Spleen (tissue), 11 donors: ENCODE measurements at regions not wholly inside any gene's neighbourhood (a gene's known extent, or its start where the extent isn't known, plus 50 kb on each side); places are given as distances from the start of the nearest gene placed in this dataset.

ENCODE experiments used
- DNase-seq: peaks from one replicate; pipeline ENCODE4 v3.0.0-alpha.2; 2020
- H3K27ac ChIP-seq, 8 donors: fragments of 200-600 bp; sonication (generic) in 7 of 8; 1 replicate in 4 of 8; 2 replicates in 4 of 8; pipeline versions ENCODE4 v1.5.0 to v1.8.0; 2016 to 2021; ENCODE audit warnings: inconsistent platforms in 4 of 8, mild to moderate bottlenecking in 4 of 8, moderate library complexity in 1 of 8
- H3K27me3 ChIP-seq, 7 donors: fragments of 200-600 bp; sonication (generic) in 6 of 7; replicated peaks in 1 of 7; 1 replicate in 4 of 7; 2 replicates in 3 of 7; pipeline versions ENCODE4 v1.5.0 to v1.8.0; 2016 to 2021; ENCODE audit warnings: inconsistent platforms in 3 of 7, mild to moderate bottlenecking in 1 of 7
- H3K36me3 ChIP-seq, 6 donors: fragments of 200-600 bp; sonication (generic) in 5 of 6; 1 replicate in 4 of 6; 2 replicates in 2 of 6; pipeline versions ENCODE4 v1.5.0 to v1.8.0; 2016 to 2021; ENCODE audit warnings: inconsistent platforms in 2 of 6
- H3K4me1 ChIP-seq, 6 donors: fragments of 200-600 bp; sonication (generic) in 5 of 6; 1 replicate in 3 of 6; 2 replicates in 3 of 6; pipeline versions ENCODE4 v1.5.0 to v1.8.0; 2016 to 2021; ENCODE audit warnings: inconsistent platforms in 3 of 6
- H3K4me3 ChIP-seq, 8 donors: fragments of 200-600 bp; sonication (generic) in 7 of 8; 1 replicate in 4 of 8; 2 replicates in 4 of 8; pipeline versions ENCODE4 v1.5.0 to v1.8.0; 2016 to 2021; ENCODE audit warnings: inconsistent platforms in 4 of 8, mild to moderate bottlenecking in 4 of 8, moderate library complexity in 2 of 8
- H3K9me3 ChIP-seq, 8 donors: fragments of 200-600 bp; sonication (generic) in 7 of 8; 1 replicate in 4 of 8; 2 replicates in 4 of 8; pipeline versions ENCODE4 v1.5.0 to v1.8.0; 2016 to 2021; ENCODE audit warnings: inconsistent platforms in 4 of 8
- CTCF ChIP-seq, 11 experiments: fragments of 200-600 bp in 7 of 11; fragments of 450-650 bp in 4 of 11; sonication (generic) in 4 of 11; IDR thresholded peaks in 8 of 11; conservative IDR thresholded peaks in 3 of 11; 1 replicate in 7 of 11; 2 replicates in 4 of 11; pipeline versions ENCODE4 v1.4.0 to v1.8.0; 2016 to 2021; ENCODE audit warnings: antibody characterized with exemption in 11 of 11, inconsistent platforms in 4 of 11, mild to moderate bottlenecking in 1 of 11
- POLR2A ChIP-seq, 3 donors: fragments of 450-650 bp; IDR thresholded peaks; one replicate each; pipeline ENCODE4 v1.5.1; 2017; ENCODE audit warnings: antibody characterized with exemption in 3 of 3, mild to moderate bottlenecking in 1 of 3
- POLR2AphosphoS5 ChIP-seq, 3 donors: sonication (generic); formaldehyde crosslinking; IDR thresholded peaks; one replicate each; pipeline ENCODE4 v1.5.1; 2017; ENCODE audit warnings: antibody characterized with exemption in 3 of 3
- WGBS, 5 donors: extraction: QIAGEN DNeasy Blood & Tissue Kit in 3 of 5; methylation state at CpG; one replicate each; pipeline versions ENCODE4 v1.1.5 to v1.1.7; 2013 to 2018; 5-methylcytosine and 5-hydroxymethylcytosine counted together
- intact Hi-C: fragments of 100-400 bp; cut with DNase I; formaldehyde crosslinking; loops from one replicate; pipeline ENCODE4 v1.15.0; 2023; ENCODE audit warnings: low total_unique reads
- donor health status: healthy with polysubstance abuse.
- donor health status: DM: no; HTN: no; CAD: no; lungs with moderate emphysema.
- donor health status: DM: no; HTN: no; CAD: no.
- donor health status: Bipolar disorder and iron deficiency.
- donor health status: healthy.
- donor health status: DM: no; HTN: no; CAD: no.
- donor health status: DM: yes; HTN: yes; CAD: no.

- no peak for TF ChIP-seq POLR2AphosphoS5 (IDR thresholded peaks at IDR 0.05)
- no peak for TF ChIP-seq CTCF (IDR thresholded peaks at IDR 0.05 in 8 of 11, conservative IDR thresholded peaks at IDR 0.05 in 3 of 11)
- no peak for TF ChIP-seq POLR2A (IDR thresholded peaks at IDR 0.05)
- intact Hi-C loops, result no loop called here
- Histone ChIP-seq H3K27me3 (no peaks in the 10 kb centered on the region), H3K36me3 (no peaks in the 10 kb centered on the region), H3K9me3 (no peaks in the 10 kb centered on the region), H3K27ac (no peak overlapping the region), H3K4me1 (no peaks in the 10 kb centered on the region), H3K4me3 (no peak overlapping the region)
- 84 to 95% (median 92%) methylated on average over 1 of the region's 1 CpG for WGBS, 5 donors
- DNase-seq, result no peak
Observed at GRCh38 chr12:115424003-115424402, 740.0 kb upstream of the TBX3 start.

GRCh38 chr12:115423546-115423987 is 739.6 kb upstream of the TBX3 start:
- Histone ChIP-seq H3K27me3 (no peaks in the 10 kb centered on the region), H3K27ac (no peak overlapping the region), H3K4me1 (no peaks in the 10 kb centered on the region), H3K4me3 (no peak overlapping the region), H3K36me3 (no peaks in the 10 kb centered on the region), H3K9me3 (no peaks in the 10 kb centered on the region)
- intact Hi-C loops, result no loop called here
- DNase-seq, result no peak
- WGBS, 5 donors, result 38 to 50% (median 48%) methylated on average over 5 of the region's 5 CpGs
- no peak for TF ChIP-seq POLR2A (IDR thresholded peaks at IDR 0.05)
- no peak for TF ChIP-seq POLR2AphosphoS5 (IDR thresholded peaks at IDR 0.05)
- no peak for TF ChIP-seq CTCF (IDR thresholded peaks at IDR 0.05 in 8 of 11, conservative IDR thresholded peaks at IDR 0.05 in 3 of 11)

- Histone ChIP-seq H3K36me3 (no peaks in the 10 kb centered on the region), H3K4me1 (no peaks in the 10 kb centered on the region), H3K4me3 (no peak overlapping the region), H3K9me3 (peaks cover 0 to 2% (median 0%) of the 10 kb centered on the region in 8 donors), H3K27ac (no peak overlapping the region), H3K27me3 (no peaks in the 10 kb centered on the region)
- no peak for DNase-seq
- intact Hi-C loops, result no loop called here
- TF ChIP-seq POLR2AphosphoS5 (IDR thresholded peaks at IDR 0.05) (no peak), CTCF (IDR thresholded peaks at IDR 0.05 in 8 of 11, conservative IDR thresholded peaks at IDR 0.05 in 3 of 11) (no peak)
Observed at GRCh38 chr12:115422845-115423545, 739.0 kb upstream of the TBX3 start.

GRCh38 chr12:115421796-115422709 is 738.1 kb upstream of the TBX3 start:
- H3K36me3 ChIP-seq, result no peaks in the 10 kb centered on the region
- no peak for TF ChIP-seq CTCF (IDR thresholded peaks at IDR 0.05 in 8 of 11, conservative IDR thresholded peaks at IDR 0.05 in 3 of 11)
- no peak for TF ChIP-seq POLR2AphosphoS5 (IDR thresholded peaks at IDR 0.05)
- no peak for TF ChIP-seq POLR2A (IDR thresholded peaks at IDR 0.05)
- intact Hi-C loops, result no loop called here
- H3K4me1 ChIP-seq, result no peaks in the 10 kb centered on the region
- no peak overlapping the region for H3K27ac ChIP-seq
- no peaks in the 10 kb centered on the region for H3K27me3 ChIP-seq
- no peak overlapping the region for H3K4me3 ChIP-seq
- no peak for DNase-seq
- WGBS, 5 donors, result 82 to 87% (median 84%) methylated on average over 9 of the region's 9 CpGs
- peaks cover 0 to 11% (median 0%) of the 10 kb centered on the region in 8 donors for H3K9me3 ChIP-seq
